Testis (tissue), 2 donors: ENCODE measurements at regions not wholly inside any gene's neighbourhood (a gene's known extent, or its start where the extent isn't known, plus 50 kb on each side); places are given as distances from the start of the nearest gene placed in this dataset.

Experiments
- DNase-seq: peaks from one replicate; pipeline ENCODE4 v3.0.0-alpha.2; 2019
- H3K27ac ChIP-seq, 2 donors: fragments of 200-600 bp; sonication (generic); one replicate each; pipeline ENCODE4 v1.5.1; 2019
- H3K27me3 ChIP-seq: fragments of 200-600 bp; sonication (generic); one replicate; pipeline ENCODE4 v1.5.1; 2019
- H3K36me3 ChIP-seq: fragments of 200-600 bp; sonication (generic); one replicate; pipeline ENCODE4 v1.5.1; 2017; ENCODE audit warnings: low read depth; ENCODE audit errors: missing control alignments
- H3K4me1 ChIP-seq: fragments of 200-600 bp; sonication (generic); one replicate; pipeline ENCODE4 v1.5.1; 2019
- H3K4me3 ChIP-seq, 2 donors: fragments of 200-600 bp; sonication (generic); one replicate each; pipeline ENCODE4 v1.5.1; 2017 to 2019
- H3K9me3 ChIP-seq: fragments of 200-600 bp; sonication (generic); one replicate; pipeline ENCODE4 v1.5.1; 2017
- POLR2A ChIP-seq: fragments of 450-650 bp; IDR thresholded peaks from one replicate; pipeline ENCODE4 v1.6.1; 2017; ENCODE audit warnings: antibody characterized with exemption, mild to moderate bottlenecking, moderate library complexity
- WGBS, 2 donors: methylation state at CpG; one replicate each; pipeline ENCODE4 v1.1.5; 2018; 5-methylcytosine and 5-hydroxymethylcytosine counted together
- intact Hi-C: fragments of 100-400 bp; cut with DNase I; formaldehyde crosslinking; loops from one replicate; pipeline ENCODE4 v1.15.1; 2023; ENCODE audit warnings: low total_unique reads
- TF ChIP-seq, protein P1 (sequence below), 3 experiments: fragments of 450-650 bp in 2 of 3; fragments of 200-600 bp in 1 of 3; sonication (generic) in 1 of 3; IDR thresholded peaks; one replicate each; pipeline ENCODE4 v1.5.1; 2016 to 2019; ENCODE audit warnings: antibody characterized with exemption in 3 of 3, mild to moderate bottlenecking in 2 of 3, moderate library complexity in 1 of 3

DNA sequence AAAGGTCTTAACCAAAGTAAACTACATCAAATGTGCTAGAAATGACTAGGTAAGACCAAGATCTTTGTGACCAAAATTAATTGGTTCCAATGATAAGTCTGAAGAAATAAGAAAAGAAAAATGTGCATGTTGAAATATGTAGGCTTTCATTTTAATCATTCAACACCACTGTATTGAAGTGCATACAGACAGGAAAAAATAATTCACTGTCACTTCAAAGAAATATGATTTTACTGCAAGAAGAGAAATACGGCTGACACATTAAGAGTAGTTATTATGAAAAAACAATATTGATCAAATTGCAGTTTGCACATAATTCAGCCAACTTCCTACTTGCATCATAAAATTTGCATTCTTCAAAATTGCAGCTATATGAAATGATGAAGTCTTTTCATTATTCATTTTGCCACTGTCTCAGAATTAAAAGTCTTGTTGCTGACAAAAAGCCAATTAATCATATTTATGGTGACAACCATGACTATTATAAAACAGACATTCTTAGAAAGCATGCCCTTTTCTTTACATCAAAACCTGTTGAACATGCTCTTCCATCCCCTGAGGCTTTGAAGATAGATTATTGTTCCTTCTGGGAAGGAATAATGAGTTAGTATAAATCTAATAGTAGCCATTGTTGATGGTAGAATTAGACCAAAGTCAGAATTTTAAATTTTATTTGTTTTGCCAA, 405.9 kb upstream of the MAD2L1 start:
- intact Hi-C loops: no loop called here
- no peaks in the 10 kb centered on the region for H3K9me3 ChIP-seq
- 83 to 84% methylated on average over 1 of the region's 1 CpG for WGBS, 2 donors
- H3K27ac ChIP-seq: no peak overlapping the region
- no peaks in the 10 kb centered on the region for H3K4me1 ChIP-seq
- DNase-seq: no peak
- H3K4me3 ChIP-seq: no peak overlapping the region
- H3K36me3 ChIP-seq: no peaks in the 10 kb centered on the region
- no peaks in the 10 kb centered on the region for H3K27me3 ChIP-seq
- TF ChIP-seq, protein P1, sequence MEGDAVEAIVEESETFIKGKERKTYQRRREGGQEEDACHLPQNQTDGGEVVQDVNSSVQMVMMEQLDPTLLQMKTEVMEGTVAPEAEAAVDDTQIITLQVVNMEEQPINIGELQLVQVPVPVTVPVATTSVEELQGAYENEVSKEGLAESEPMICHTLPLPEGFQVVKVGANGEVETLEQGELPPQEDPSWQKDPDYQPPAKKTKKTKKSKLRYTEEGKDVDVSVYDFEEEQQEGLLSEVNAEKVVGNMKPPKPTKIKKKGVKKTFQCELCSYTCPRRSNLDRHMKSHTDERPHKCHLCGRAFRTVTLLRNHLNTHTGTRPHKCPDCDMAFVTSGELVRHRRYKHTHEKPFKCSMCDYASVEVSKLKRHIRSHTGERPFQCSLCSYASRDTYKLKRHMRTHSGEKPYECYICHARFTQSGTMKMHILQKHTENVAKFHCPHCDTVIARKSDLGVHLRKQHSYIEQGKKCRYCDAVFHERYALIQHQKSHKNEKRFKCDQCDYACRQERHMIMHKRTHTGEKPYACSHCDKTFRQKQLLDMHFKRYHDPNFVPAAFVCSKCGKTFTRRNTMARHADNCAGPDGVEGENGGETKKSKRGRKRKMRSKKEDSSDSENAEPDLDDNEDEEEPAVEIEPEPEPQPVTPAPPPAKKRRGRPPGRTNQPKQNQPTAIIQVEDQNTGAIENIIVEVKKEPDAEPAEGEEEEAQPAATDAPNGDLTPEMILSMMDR (IDR thresholded peaks at IDR 0.05): no peak
- TF ChIP-seq POLR2A: no peak

DNA sequence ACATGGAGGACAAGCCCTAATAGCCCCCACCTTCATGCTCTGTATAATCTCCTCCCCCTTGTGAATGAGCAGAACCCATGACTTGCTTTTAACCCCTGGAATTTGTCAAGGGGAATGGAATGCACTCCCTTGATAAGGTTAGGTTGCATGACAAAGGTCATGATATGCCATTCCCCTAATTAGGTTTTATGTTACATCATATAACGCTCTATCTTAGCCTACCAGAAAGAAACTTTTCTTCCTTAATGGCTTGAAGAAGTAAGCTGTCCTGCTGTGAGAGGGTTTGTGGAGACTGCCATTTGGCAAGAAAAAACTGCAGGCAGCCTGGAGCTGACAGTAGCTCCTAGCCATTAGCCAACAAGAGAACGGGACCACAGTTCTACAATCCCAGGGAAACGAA, 399.8 kb upstream of the MAD2L1 start:
- TF ChIP-seq POLR2A: no peak
- TF ChIP-seq, protein P1 (IDR thresholded peaks at IDR 0.05): no peak
- H3K27ac ChIP-seq: no peak overlapping the region
- no peaks in the 10 kb centered on the region for H3K9me3 ChIP-seq
- H3K36me3 ChIP-seq: no peaks in the 10 kb centered on the region
- no peak overlapping the region for H3K4me3 ChIP-seq
- 23 to 32% methylated on average over 3 of the region's 3 CpGs for WGBS, 2 donors
- intact Hi-C loops: no loop called here
- H3K27me3 ChIP-seq: no peaks in the 10 kb centered on the region
- DNase-seq: no peak
- H3K4me1 ChIP-seq: no peaks in the 10 kb centered on the region

DNA sequence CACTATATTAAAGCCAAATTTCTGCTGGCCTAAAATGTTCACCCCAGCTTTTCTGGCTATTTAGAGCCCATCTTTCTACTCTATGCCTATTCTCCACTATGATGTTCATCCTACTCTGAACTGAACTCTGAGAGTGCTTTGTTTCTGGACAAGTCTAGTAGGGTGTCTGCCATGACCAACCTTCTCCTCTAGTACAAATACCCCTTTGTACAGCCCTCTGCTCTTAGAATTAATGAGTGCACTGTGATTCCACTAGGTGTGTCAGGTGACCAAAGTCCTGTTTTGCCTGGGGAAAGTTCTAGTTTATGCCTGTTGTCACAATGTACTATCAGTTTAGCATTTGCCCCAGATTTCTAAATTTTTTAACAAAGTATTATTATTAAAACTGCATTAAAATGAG, 388.1 kb upstream of the MAD2L1 start:
- H3K27me3 ChIP-seq: no peaks in the 10 kb centered on the region
- no peaks in the 10 kb centered on the region for H3K9me3 ChIP-seq
- no peak for DNase-seq
- H3K27ac ChIP-seq: no peak overlapping the region
- no peak overlapping the region for H3K4me3 ChIP-seq
- TF ChIP-seq, protein P1 (IDR thresholded peaks at IDR 0.05): no peak
- no peak for TF ChIP-seq POLR2A
- intact Hi-C loops: no loop called here
- H3K4me1 ChIP-seq: no peaks in the 10 kb centered on the region
- H3K36me3 ChIP-seq: no peaks in the 10 kb centered on the region

DNA sequence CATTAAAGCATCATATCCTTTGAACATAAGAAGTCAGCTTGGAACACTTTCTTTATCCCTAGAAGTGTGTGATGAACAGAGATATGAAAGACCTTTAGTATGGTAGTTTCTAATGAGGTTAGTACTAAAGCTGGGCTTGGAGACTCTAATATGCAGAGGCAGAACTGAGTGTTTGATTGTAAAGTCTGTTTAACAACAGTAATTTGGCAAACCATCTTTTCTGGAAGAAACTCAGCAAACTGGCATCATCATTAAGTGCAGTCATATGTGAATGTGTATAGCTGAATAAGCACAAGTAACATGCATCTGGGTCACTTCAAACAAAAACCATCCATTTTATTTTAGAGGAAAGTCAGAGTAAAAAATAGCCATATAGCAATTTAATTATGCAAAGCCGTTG, 385.9 kb upstream of the MAD2L1 start:
- intact Hi-C loops: no loop called here
- TF ChIP-seq, protein P1 (IDR thresholded peaks at IDR 0.05): no peak
- no peak for TF ChIP-seq POLR2A
- Histone ChIP-seq H3K4me3 (no peak overlapping the region), H3K9me3 (no peaks in the 10 kb centered on the region), H3K27ac (no peak overlapping the region), H3K4me1 (no peaks in the 10 kb centered on the region), H3K27me3 (no peaks in the 10 kb centered on the region), H3K36me3 (no peaks in the 10 kb centered on the region)
- no peak for DNase-seq
- WGBS, 2 donors: 67 to 72% methylated on average over 1 of the region's 1 CpG

DNA sequence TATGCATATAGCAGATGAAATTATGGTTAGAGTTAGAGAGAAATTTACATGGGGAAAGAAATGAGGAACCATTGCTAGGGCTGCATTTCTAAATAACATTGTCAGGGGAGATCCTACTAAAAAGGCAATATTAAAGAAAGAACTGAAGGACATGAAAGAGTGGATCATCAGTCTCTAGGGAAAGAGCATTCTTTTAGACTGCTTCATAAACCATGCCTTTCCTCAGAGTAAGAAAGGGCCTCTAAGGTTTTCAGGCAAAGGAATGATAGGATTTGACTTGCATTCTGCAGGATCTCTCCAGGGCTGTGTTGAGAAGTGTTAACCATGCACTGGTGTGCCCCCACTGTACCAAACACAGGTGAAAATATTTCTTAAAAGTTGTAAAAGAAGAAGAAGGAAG, 385.4 kb upstream of the MAD2L1 start:
- H3K4me1 ChIP-seq: no peaks in the 10 kb centered on the region
- DNase-seq: no peak
- intact Hi-C loops: no loop called here
- no peak overlapping the region for H3K27ac ChIP-seq
- TF ChIP-seq POLR2A: no peak
- TF ChIP-seq, protein P1 (IDR thresholded peaks at IDR 0.05): no peak
- no peaks in the 10 kb centered on the region for H3K36me3 ChIP-seq
- H3K4me3 ChIP-seq: no peak overlapping the region
- H3K9me3 ChIP-seq: no peaks in the 10 kb centered on the region
- no peaks in the 10 kb centered on the region for H3K27me3 ChIP-seq
